Stimulated activated CD4-positive, alpha-beta T cell treated with anti-CD3 and anti-CD28 coated beads, TNF-alpha, amount 100 ng/mL, for 24 hours (primary cell): ENCODE measurements at regions not wholly inside any gene's neighbourhood (a gene's known extent, or its start where the extent isn't known, plus 50 kb on each side); places are given as distances from the start of the nearest gene placed in this dataset.

Experiments used
- DNase-seq, 3 experiments: peaks; one replicate each; pipeline ENCODE4 v3.0.0-alpha.2; 2020; ENCODE audit warnings: low read depth in 3 of 3

- no peak for DNase-seq
These were observed 112.9 kb upstream of the RGMA start for GRCh38 chr15:93201940-93202339.

DNA sequence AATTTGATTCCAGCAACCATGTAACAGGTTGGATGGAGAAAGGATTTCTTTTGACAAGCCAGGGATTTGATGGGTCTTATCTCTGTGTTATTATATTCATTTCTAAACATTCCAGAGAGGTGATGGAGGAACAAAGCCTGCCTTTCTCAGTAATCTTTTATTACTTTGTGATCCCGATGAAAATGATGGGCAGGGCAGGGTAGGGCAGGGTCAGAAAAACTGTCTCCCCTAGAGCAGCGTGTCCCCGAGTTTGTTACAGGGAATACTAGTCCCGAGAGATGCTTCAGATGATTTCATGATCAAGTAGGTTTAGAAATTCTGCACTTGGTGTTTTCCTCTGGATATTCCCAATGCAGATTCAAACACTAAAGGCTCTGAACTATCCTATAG is 111.8 kb upstream of the RGMA start:
- no peak for DNase-seq

- no peak for DNase-seq
These were observed 111.2 kb upstream of the RGMA start for GRCh38 chr15:93200081-93200836.

DNA sequence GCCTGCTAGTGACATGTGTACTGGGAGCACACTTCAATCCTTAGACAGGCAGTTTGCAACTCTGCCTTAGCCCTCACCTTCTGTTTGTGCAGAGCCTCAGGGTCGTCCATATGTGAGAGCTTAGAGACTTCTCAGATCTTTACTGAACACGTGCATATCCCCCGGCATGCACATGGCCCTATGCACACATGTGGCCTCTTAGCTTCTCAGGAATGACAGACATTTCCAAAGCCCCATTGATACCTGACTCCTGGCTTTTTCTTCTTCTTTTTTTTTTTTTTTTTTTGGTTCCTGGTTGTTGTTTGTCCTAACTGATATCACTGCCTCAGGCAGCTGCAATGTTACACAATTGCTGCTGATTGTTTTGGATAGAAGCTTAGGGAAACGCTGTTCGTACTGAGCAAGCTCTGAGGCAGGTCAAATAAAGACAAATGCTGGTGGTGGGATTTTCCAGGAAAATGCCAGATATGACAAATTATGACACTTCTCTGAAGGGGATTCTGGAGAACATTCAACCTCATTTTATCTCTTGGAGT is 107.2 kb upstream of the RGMA start:
- DNase-seq = no peak

DNA sequence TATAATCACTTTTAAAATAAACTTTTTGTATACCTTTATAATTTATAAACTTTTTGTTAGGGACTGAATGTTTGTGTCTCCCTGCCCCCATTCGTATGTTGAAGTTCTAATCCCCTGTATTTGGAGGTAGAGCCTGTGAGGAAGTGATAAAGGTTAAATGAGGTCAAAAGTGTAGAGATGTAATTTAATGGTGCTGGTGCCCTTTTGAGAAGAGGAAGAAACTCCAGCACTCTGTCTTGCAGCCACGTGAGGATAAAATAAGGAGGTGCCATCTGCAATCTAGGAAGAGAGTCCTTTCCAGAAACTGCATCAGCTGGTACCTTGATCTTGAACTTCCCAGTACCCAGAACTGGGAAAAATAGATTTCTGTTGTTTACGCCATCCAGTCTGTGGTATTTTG is 106.1 kb upstream of the RGMA start:
- DNase-seq = no peak

DNA sequence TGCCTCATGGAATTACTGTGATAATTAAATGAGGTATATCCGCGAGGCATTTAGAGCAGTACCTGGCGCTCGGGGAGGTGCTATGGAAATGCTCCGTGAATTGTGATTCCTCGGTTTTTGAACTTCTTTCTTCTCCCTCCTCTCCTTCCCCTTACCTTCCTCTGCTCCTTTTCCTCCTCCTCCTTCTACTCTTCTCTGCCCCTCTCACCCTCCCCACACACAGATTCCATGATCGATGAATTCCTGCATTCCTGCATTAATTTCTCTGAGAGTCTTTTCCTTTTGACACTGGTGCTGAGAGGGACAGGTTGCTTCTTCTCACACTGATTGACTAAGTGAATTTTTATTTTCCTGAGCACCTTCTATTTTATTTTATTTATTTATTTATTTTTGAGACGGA is 101.2 kb upstream of the RGMA start:
- no peak for DNase-seq

DNA sequence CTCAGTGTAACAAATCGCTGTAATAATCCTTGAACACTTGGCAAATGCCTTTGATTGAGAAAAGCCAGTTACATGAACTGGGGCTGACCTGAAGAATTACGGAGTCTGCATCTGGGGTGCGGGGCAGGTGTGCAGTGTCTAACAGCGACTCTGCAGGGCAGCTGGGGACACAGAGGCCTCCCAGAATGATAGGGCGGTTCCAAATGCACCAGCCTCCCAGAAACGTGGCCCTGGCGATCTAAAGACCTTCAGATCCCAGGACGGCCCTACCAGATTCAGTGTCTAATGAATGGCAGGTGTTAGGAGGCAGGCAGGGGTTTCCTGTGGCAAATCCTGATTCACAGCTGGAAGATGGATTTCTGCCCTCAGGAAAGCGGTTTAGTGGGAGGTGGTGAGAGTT is 100.5 kb upstream of the RGMA start:
- DNase-seq = no peak

GRCh38 chr15:93188236-93188635 is 99.2 kb upstream of the RGMA start:
- no peak for DNase-seq

- no peak for DNase-seq
These were observed 96.8 kb upstream of the RGMA start for GRCh38 chr15:93185796-93186195.

DNA sequence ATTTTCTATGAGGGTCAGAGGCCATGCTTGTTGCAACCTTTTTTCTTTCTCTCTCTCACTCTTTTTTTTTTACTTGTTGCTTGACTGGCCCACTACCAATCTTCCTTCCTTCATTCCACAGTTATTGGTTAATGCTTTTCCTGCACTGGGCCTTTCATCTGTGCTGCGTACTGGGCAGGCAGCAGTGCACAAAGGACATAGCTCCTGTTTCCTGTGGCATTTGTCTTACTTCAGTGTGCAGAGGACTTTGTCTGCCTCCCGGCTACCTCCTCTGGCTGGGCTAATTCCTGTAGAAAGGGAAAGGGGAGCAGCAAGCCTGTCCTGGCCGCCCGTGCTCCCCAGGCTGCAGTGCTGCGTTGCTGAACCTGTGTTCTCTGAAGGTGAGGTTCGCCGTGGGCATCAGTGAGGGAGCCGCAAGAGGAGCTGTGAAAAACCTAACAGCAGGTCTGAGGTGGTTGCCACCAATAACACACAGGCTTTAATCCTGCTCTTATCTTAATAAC is 93.7 kb upstream of the RGMA start:
- DNase-seq = no peak

- no peak for DNase-seq
These were observed 91.6 kb upstream of the RGMA start for GRCh38 chr15:93180656-93181055.

DNA sequence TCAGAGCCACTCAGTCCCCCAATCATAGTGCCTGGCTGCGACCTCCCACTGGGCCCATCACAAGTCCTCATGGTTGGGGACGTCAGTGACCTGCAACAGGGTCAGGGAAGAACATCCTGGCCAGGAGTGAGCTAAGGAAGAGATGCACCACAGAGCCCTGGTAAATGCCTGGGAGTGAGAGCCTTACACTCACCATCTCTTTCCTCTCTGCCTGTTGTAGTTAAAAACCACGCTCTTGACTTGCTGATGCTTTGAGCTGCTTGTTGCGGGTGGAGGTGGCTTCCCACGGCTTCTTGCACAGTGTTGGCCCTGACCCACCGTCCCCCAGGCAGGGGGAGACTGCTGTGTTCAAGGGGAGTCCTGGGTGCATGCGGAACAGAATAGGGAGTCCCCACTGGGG is 91.1 kb upstream of the RGMA start:
- DNase-seq = no peak

DNA sequence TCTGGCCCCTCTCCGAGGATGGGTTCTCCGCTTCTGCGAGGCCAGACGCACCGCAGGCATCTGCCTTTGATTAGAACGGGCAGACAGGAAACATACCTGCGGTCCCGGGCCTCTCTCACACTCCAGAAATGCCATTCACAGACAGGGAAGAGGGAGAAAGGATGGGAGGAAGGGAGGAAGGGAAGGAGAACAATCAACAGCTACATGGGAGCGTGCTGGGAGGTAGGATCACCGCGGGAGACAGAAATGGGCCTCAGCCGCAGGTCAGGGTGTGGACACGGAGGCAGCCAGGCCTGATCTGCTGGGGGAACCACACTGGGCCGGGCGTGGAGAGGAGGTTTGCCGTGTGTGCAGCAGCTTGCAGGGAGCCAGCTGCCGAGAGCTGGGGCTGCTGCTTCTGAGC is 90.7 kb upstream of the RGMA start:
- DNase-seq = no peak

DNA sequence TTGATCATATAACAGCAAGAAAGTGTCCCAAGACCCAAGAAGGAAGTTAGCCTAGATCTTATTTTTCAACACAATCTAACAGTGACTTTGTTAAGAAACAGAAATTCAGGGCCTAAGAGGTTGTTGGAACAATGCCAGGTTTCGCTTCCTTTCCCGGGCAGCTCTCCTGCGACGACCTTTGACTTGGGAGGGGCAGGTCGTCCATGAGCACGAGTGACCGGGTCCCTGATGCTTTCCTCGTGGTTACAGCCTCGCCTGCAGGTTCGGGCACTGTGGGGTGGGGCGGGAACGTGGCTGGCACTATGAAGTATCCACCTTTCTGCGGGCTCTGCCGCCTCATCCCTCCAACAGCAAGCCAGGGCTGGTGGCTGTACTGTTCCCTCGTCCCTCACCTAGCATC is 90.1 kb upstream of the RGMA start:
- DNase-seq = no peak

GRCh38 chr15:93178371-93178770 is 89.4 kb upstream of the RGMA start:
- no peak for DNase-seq

DNA sequence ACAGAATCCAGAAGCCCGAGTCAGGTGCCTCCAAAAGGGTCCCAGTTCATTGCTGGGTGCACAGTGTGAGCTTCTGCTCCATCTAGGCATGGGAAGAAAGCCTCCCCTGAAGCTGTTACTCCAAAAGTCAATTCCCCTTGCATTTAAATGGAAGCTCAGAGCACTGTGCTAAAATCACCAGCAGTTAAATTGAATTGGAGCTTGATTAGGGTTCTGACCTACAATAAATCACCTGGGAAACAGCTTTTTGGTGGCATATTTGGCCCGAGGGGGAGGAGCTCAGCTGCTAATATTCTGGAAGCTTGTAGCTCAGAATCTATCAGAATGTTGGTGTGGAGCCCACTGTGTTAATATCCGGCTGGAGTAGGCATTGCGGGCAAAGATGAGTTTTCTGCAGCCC is 87.1 kb upstream of the RGMA start:
- DNase-seq = no peak

GRCh38 chr15:93174836-93175235 is 85.8 kb upstream of the RGMA start:
- DNase-seq = no peak

DNA sequence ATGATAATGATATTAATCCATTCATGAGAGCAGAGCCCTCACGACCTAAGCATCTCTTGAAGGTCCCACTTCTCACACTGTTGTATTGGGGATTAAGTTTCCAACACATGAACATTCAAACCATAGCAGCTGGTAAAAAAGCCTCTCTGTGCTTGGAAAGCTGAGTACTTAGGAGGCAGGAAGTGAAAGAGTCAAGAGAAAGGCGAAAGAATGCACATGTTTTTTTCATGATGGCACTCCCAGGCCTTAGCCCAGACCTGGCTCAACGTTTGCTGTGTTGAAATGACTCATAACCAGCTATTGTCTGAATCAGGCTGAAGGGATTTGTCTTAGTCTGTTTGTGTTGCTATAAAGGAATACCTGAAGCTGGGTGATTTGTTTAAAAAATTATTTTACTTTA is 84.4 kb upstream of the RGMA start:
- no peak for DNase-seq

DNA sequence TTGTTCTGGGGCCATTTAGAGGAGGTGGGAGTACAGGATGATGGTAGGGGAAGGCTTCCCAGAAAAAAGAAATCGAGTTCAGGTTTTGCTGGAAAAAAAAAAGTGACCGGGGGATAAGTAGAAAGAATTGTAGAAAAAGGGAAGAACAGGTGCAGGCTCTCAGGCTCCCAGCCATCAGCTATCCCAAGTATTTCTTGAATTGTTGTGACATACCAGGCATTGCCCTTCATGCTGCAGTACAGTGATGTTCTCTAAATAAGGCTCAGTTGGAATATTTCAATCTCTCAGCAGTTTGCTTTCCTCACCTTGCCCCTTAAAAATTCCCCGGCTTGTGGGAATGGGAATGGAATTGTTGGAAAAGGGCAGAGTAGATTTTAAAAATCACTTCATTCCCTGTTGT is 82.5 kb upstream of the RGMA start:
- no peak for DNase-seq

DNA sequence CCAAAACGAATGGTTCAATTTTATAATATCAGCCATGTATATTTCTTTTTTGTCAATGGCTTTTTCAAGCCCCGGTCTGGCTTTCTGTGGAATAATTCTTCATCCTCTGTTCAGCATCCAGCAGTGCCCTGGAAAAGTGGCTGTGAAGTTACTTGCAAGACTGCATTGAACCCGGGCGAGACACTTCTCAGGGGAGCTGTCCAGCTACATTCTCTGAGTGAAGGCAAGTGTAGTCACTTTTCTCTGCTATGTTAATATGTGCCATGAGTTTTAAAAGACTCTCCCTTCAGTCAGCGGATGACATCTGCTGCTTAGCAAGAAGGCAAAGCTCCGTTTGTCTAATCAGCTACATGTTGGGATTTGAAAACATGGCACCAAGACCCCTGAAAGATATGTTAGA is 81.3 kb upstream of the RGMA start:
- no peak for DNase-seq

- DNase-seq = no peak
These were observed 79.9 kb upstream of the RGMA start for GRCh38 chr15:93168910-93169309.

- no peak for DNase-seq
These were observed 78.3 kb upstream of the RGMA start for GRCh38 chr15:93167291-93167690.

DNA sequence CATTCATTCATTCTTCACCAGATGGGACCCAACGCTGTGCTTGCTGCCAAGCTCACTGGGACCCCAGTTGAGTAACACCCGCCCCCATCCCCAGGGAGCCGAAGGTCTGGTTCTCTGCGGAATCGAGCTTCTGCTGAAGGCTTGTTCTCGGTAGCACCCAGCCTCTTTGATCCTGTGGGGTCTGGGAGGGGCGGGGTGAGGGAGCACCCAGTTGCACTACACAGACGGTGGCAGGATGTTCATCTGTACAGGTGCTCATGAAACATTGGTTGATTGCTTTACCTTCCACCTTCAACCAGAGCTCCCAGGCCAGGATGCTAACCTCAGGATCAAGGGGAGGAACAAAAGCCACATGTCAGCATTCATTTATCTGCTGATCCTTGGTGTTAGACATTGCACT is 77.7 kb upstream of the RGMA start:
- DNase-seq = no peak
